ENCODE measurements at regions not wholly inside any gene's neighbourhood (a gene's known extent, or its start where the extent isn't known, plus 50 kb on each side); places are given as distances from the start of the nearest gene placed in this dataset.
A peak's percentile ranks its signal among the peaks of the same experiment; 100 is the strongest.

DNA sequence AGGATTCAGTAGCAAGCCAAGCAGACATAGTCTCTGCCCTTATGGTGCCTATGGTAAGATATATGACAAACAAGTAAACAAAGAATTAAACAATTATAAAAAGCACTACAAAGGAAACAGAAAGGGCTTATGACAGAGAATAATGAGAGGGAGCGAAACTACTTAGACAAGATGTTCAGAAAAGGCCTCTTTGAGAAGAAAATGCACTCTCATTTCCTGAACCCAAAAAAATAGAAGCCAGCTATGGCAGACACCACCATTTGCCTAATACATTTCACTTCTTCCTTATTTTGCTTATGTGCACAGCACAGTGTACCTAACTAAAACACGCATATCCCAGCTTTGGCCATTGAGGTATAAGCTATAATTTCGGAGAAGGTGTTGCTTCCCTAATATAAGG, 465.5 kb upstream of the PPP2R3A start:
- Mint-ChIP-seq H3K27ac (no peak overlapping the region), H3K36me3 (ENCODE audit: low read depth) (no peaks in the 10 kb centered on the region), H3K27me3 (ENCODE audit: insufficient read depth) (peaks cover 13% of the 10 kb centered on the region), H3K4me3 (no peak overlapping the region), H3K4me1 (ENCODE audit: low read depth) (peaks cover 8% of the 10 kb centered on the region), H3K9me3 (no peaks in the 10 kb centered on the region)
- TF ChIP-seq, protein P1, sequence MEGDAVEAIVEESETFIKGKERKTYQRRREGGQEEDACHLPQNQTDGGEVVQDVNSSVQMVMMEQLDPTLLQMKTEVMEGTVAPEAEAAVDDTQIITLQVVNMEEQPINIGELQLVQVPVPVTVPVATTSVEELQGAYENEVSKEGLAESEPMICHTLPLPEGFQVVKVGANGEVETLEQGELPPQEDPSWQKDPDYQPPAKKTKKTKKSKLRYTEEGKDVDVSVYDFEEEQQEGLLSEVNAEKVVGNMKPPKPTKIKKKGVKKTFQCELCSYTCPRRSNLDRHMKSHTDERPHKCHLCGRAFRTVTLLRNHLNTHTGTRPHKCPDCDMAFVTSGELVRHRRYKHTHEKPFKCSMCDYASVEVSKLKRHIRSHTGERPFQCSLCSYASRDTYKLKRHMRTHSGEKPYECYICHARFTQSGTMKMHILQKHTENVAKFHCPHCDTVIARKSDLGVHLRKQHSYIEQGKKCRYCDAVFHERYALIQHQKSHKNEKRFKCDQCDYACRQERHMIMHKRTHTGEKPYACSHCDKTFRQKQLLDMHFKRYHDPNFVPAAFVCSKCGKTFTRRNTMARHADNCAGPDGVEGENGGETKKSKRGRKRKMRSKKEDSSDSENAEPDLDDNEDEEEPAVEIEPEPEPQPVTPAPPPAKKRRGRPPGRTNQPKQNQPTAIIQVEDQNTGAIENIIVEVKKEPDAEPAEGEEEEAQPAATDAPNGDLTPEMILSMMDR (IDR thresholded peaks at IDR 0.05) = no peak
- no peak for DNase-seq

DNA sequence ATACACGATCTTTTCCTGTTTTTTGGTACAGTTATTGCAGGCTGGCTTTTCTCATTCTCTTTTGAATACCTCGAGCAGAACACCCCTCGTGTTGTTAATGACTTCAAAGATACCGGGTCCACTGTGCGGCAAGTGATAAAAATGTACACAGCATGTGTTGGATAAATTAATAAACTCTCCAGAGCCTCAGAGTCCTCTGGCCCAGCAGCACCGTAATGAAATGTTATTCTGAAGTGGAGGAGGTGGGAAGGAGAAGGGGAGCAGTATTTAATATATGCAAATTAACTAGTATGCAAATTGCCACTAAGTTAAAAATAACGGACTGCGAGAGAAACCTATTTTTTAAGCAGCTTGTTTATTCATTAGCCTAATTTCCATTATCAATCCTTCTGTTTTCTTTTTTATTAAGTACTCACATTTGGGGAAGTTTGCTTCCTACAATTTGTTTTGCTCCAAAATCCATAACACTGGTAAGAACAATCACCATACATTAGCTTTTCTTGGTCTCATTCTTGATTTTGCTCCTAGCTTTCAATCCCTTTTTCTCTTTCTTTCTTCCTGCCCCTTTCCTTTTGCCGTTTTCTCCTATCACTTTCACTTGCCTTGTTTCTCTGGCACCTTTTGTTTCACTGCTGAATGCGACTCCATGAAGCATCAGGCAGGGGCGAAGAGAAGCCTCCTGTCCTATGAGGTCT, 462.3 kb upstream of the PPP2R3A start:
- H3K9me3 Mint-ChIP-seq = no peaks in the 10 kb centered on the region
- peaks cover 8% of the 10 kb centered on the region for H3K4me1 Mint-ChIP-seq (ENCODE audit: low read depth)
- H3K27me3 Mint-ChIP-seq (ENCODE audit: insufficient read depth) = peaks cover 10% of the 10 kb centered on the region

DNA sequence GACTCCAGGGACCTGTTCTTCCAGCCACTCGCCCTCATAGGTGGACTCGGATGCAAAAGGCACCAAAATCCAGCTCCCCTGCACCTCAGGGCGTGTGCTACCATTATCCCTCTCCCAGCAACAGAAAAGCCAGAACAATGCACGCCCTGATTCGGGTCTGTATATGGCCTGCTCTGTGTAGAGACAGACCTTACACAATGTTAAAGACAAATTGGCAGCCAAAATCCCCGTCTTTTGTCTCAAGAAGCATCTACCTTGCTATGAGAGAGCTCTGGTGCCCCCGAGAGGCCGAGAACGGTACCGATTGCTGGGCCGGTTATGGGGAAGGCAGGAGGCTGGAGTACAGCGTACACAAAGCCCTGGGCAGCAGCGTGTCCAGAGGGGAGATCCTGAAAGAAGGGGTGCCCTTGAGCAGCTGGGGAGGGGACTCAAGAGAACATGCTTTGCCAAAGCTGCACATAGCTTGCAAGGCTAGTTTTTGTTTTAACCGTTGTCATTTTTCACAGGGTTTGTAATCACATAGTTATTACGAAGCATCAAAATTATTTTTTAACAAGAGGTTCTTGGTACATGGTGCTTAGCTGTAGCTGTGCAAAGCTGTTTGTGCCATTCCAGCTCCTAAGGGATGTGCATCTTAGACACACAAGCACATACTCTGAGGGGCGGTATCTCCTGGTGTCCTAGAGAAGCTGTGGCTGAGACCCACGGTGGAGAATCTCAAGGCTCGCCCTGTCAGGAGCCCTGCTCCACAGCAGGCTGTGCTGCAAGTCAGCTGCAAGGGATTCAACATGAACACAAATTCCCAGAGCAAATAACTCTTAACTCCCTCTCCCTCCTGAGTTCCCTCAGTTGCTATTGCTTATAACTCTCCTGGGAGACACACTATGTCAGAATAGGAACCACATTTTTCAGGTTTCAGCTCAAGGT, 461.5 kb upstream of the PPP2R3A start:
- Mint-ChIP-seq H3K27ac (no peak overlapping the region), H3K27me3 (ENCODE audit: insufficient read depth) (peaks cover 8% of the 10 kb centered on the region), H3K9me3 (peaks cover 7% of the 10 kb centered on the region), H3K4me3 (peak overlapping the region; percentile 25), H3K4me1 (ENCODE audit: low read depth) (peaks cover 8% of the 10 kb centered on the region), H3K36me3 (ENCODE audit: low read depth) (peaks cover 7% of the 10 kb centered on the region)
- peak; percentile 71 for DNase-seq
- TF ChIP-seq, protein P1 (IDR thresholded peaks at IDR 0.05) = peak; percentile 81

More for the DNA sequence above, 462.3 kb upstream of the PPP2R3A start:
- no peak for DNase-seq
- no peaks in the 10 kb centered on the region for H3K36me3 Mint-ChIP-seq (ENCODE audit: low read depth)
- TF ChIP-seq, protein P1 (IDR thresholded peaks at IDR 0.05) = no peak
- H3K4me3 Mint-ChIP-seq = peak overlapping the region; percentile 25
- H3K27ac Mint-ChIP-seq = no peak overlapping the region

DNA sequence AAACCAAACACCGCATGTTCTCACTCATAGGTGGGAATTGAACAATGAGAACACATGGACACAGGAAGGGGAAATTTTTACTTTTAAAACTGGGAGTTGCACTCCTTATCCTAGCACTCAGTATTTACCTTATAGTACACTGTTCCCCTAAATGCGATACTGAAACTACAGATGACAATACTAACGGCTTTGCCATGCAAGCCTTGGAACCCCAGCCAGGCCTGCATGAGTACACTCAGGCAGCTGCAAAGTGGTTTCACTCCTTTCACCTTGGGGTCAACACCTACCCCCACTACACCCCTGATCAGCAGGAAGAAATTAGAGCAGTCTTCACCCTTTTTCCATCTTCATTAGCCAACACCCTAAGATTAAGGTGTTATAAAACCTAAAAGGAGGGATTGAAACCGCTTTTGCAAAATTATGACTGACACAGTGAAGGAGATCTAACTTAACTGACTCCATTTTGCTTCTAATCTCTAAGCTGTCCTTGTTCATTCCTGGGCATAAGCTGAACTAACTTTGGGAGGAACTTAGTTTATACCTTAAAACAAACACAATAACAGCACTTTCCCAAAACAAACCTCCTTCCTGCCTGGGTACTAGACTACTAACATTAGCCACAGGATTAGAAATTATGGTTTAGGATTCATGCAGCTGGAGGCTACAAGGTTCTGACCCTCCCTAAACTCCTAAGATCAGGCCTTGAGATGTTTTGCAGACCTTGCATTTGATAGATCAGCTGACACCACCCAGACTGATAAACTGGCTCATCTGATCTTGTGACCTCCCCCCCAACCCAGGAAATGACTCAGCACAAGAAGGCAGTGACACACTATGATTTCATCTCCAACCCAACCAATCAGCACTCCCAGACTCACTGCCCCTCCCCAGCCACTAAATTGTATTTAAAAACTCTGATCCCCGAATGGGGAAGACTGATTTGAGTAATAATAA, 452.1 kb upstream of the PPP2R3A start:
- peak; percentile 72 for DNase-seq
- Mint-ChIP-seq H3K9me3 (peaks cover 13% of the 10 kb centered on the region), H3K4me3 (peak overlapping the region; percentile 75)

More for the DNA sequence above, 452.1 kb upstream of the PPP2R3A start:
- Mint-ChIP-seq H3K4me1 (ENCODE audit: low read depth) (peaks cover 38% of the 10 kb centered on the region), H3K27ac (peak overlapping the region; percentile 87), H3K36me3 (ENCODE audit: low read depth) (peaks cover 14% of the 10 kb centered on the region), H3K27me3 (ENCODE audit: insufficient read depth) (no peaks in the 10 kb centered on the region; the same call in 1 of the 2 replicates)
- TF ChIP-seq, protein P1 (IDR thresholded peaks at IDR 0.05) = no peak
